ENCODE measurements at regions not wholly inside any gene's neighbourhood (a gene's known extent, or its start where the extent isn't known, plus 50 kb on each side); places are given as distances from the start of the nearest gene placed in this dataset.

DNA sequence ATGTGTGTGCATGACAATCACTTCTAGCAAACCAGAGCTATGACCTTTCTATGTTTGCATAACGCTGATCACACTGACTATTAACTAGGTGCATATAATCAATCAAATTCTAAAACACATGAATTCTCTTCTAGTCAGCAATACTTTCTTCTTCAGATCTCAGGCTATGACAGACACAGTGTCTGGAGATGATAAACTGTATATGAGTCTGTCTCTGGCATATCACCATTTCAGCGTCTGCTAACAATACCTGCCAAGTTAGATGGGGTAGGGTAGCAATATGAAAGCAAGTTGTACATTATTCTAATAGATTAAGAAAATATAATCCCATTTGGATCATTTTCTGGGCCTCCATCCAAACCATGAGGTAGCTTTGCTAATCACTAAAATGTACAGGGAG is 354.2 kb upstream of the EPHA4 start:
- TF ChIP-seq POLR2A (IDR thresholded peaks at IDR 0.05; ENCODE audit: low read length), result no peak
- TF ChIP-seq GATA1 (IDR thresholded peaks at IDR 0.05; ENCODE audit: low read depth, low read length), result no peak

All from erythroblast (primary cell).